BJ (cell line): ENCODE measurements at regions not wholly inside any gene's neighbourhood (a gene's known extent, or its start where the extent isn't known, plus 50 kb on each side); places are given as distances from the start of the nearest gene placed in this dataset.

ENCODE experiments used
- CTCF ChIA-PET: fragments of 350-600 bp; formaldehyde crosslinking; extraction: SDS; loops from one replicate; lab custom pipeline; 2021; ENCODE audit warnings: antibody characterized with exemption, inconsistent platforms; lab: Yijun Ruan, JAX
- POLR2A ChIA-PET: fragments of 300-600 bp; sonication (Branson Sonifier 250); formaldehyde crosslinking; extraction: SDS; loops from one replicate; lab custom pipeline; 2021; ENCODE audit warnings: antibody characterized with exemption; lab: Charles Lee
- DNase-seq: peaks from one replicate; pipeline ENCODE4 v3.0.0-alpha.2; 2011; ENCODE audit warnings: low read depth
- H3K27me3 ChIP-seq: 2 replicates; pipeline ENCODE4 v1.6.0; 2011; ENCODE audit warnings: low read length; ENCODE audit not compliant: control insufficient read depth, insufficient read depth
- H3K36me3 ChIP-seq: 2 replicates; pipeline ENCODE4 v1.5.1; 2011; ENCODE audit warnings: low read length; ENCODE audit not compliant: control insufficient read depth, insufficient read depth
- H3K4me3 ChIP-seq: 2 replicates; pipeline ENCODE4 v1.5.1; 2011; ENCODE audit warnings: low read depth, mild to moderate bottlenecking, control low read depth, low read length
- CTCF ChIP-seq: IDR thresholded peaks from 2 replicates; pipeline ENCODE4 v1.5.1; 2011; ENCODE audit warnings: low read depth, mild to moderate bottlenecking, control low read depth, inconsistent platforms, low read length, moderate library complexity; ENCODE audit not compliant: insufficient read depth

GRCh38 chr5:175195698-175196656 lies 248.0 kb downstream of the DRD1 start:
- no peak for TF ChIP-seq CTCF
- H3K27me3 ChIP-seq: no peaks in the 10 kb centered on the region
- ChIA-PET CTCF (interaction anchor here (1.3 kb wide), 1 partner anchor 8 kb away, joined by 3 read pairs; no protein-coding TSS in a partner anchor), POLR2A (no interaction called here)
- no peak for DNase-seq
- no peak overlapping the region for H3K4me3 ChIP-seq
- H3K36me3 ChIP-seq: no peaks in the 10 kb centered on the region

- DNase-seq: no peak
- CTCF ChIA-PET: no interaction called here
- POLR2A ChIA-PET: no interaction called here
- no peaks in the 10 kb centered on the region for H3K27me3 ChIP-seq
- H3K4me3 ChIP-seq: no peak overlapping the region
- no peak for TF ChIP-seq CTCF
- H3K36me3 ChIP-seq: no peaks in the 10 kb centered on the region
These were observed 262.7 kb downstream of the DRD1 start for GRCh38 chr5:175181331-175181730.

GRCh38 chr5:175170899-175171298 lies 273.1 kb downstream of the DRD1 start:
- Histone ChIP-seq H3K36me3 (no peaks in the 10 kb centered on the region), H3K4me3 (no peak overlapping the region), H3K27me3 (no peaks in the 10 kb centered on the region)
- DNase-seq: no peak
- ChIA-PET CTCF (no interaction called here), POLR2A (no interaction called here)
- no peak for TF ChIP-seq CTCF

- CTCF ChIA-PET: no interaction called here
- no peaks in the 10 kb centered on the region for H3K36me3 ChIP-seq
- POLR2A ChIA-PET: no interaction called here
- no peak for DNase-seq
- no peak overlapping the region for H3K4me3 ChIP-seq
- H3K27me3 ChIP-seq: no peaks in the 10 kb centered on the region
- no peak for TF ChIP-seq CTCF
These were observed 275.0 kb downstream of the DRD1 start for GRCh38 chr5:175168882-175169507.

- ChIA-PET POLR2A (no interaction called here), CTCF (no interaction called here)
- Histone ChIP-seq H3K4me3 (no peak overlapping the region), H3K27me3 (no peaks in the 10 kb centered on the region), H3K36me3 (no peaks in the 10 kb centered on the region)
- no peak for TF ChIP-seq CTCF
- no peak for DNase-seq
These were observed 278.0 kb downstream of the DRD1 start for GRCh38 chr5:175166026-175166425.
